H1 (cell line): ENCODE measurements at regions not wholly inside any gene's neighbourhood (a gene's known extent, or its start where the extent isn't known, plus 50 kb on each side); places are given as distances from the start of the nearest gene placed in this dataset.

Source experiments
- KDM1A ChIP-seq: fragments of 200-600, 300-600 bp; sonication (generic); IDR thresholded peaks from 2 replicates; pipeline ENCODE4 v1.7.1; 2016; ENCODE audit warnings: mild to moderate bottlenecking, low read length, borderline replicate concordance
- SRF ChIP-seq: IDR thresholded peaks from 2 replicates; pipeline ENCODE4 v1.6.1; 2011; ENCODE audit warnings: mild to moderate bottlenecking, low read depth, low read length, moderate library complexity
- SUZ12 ChIP-seq: fragments of 200-600 bp; sonication (generic); IDR thresholded peaks from 2 replicates; pipeline ENCODE4 v1.6.1; 2012; ENCODE audit warnings: mild to moderate bottlenecking, inconsistent platforms, low read length, moderate library complexity, mixed read lengths

DNA sequence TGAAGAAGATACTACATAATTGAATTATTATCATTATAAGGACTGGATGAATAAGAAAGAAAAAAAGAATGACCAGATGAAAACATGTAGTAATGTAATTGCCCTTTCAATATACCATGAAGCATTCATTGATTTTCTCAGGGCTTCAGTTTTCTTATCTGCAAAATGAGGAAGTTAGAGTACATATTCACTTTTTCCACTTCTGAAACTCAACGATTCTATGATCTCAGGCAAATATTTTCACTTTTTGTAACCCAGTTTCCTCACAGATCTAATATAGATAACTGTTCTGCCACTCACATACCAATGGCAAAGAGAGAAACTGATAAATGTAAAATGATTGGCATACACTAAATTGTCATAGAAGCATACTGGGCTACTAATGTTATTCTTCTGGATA, 856.6 kb upstream of the KLHL1 start (continued):
- no peak for TF ChIP-seq SRF
- no peak for TF ChIP-seq SUZ12
- TF ChIP-seq KDM1A: no peak
